T1000 (cell line): ENCODE measurements at regions not wholly inside any gene's neighbourhood (a gene's known extent, or its start where the extent isn't known, plus 50 kb on each side); places are given as distances from the start of the nearest gene placed in this dataset.

Source experiments
- DNase-seq: peaks from one replicate; lab custom pipeline; 2025; ENCODE audit warnings: mixed read lengths; lab: John Stamatoyannopoulos, UW

DNA sequence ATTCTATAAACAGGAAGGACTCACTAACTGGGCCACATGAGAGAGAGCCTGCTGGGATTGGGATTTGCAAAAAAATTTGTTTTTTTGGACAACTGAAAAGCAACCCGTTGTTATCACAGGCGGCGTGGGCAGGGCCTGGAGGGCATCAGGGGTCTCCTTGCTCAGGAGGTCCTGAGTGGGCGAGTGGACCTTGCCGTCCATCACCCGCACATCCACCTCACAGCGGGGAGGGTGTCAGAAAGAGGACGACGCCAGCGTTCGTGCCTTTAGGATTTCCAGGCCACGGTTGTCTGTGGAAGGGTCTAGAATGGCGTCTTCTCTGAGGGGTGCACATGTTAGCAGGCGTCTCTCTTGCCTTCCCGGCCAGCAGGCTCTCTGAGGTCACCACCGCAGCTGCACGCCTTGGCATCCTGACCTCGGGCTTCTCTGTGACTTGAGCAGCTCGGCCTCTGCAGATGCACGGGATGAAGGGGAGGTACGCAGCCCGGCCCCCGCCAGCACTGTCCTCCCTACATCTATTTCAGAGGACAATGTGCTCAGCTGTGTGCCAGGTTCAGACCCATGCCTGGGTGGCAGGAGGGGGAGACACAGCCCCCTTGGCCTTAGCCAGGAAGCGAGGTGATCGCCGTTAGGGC, 749.5 kb downstream of the BRD1 start:
- DNase-seq = no peak

DNA sequence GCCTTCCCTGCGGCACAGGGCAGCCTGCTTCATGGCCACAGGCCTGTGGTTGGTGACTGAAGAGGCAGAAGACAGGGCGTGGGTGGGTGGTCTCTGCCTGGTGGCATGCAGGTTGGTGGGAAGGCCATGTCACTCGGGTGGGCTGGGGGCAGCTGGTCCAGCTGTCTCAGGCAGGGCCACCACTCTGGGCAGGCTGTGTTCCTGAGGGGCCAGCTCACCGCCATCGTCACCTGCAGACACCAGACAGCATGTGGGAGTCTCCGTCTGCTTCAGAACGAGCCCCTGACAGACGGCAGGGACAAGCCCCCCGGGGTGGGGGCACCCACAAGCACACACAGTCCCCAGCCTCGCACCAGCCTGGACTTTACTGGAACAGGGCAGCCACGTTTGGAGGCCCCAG, 750.1 kb downstream of the BRD1 start:
- no peak for DNase-seq

GRCh38 chr22:49077036-49077393, 750.7 kb downstream of the BRD1 start:
- no peak for DNase-seq

DNA sequence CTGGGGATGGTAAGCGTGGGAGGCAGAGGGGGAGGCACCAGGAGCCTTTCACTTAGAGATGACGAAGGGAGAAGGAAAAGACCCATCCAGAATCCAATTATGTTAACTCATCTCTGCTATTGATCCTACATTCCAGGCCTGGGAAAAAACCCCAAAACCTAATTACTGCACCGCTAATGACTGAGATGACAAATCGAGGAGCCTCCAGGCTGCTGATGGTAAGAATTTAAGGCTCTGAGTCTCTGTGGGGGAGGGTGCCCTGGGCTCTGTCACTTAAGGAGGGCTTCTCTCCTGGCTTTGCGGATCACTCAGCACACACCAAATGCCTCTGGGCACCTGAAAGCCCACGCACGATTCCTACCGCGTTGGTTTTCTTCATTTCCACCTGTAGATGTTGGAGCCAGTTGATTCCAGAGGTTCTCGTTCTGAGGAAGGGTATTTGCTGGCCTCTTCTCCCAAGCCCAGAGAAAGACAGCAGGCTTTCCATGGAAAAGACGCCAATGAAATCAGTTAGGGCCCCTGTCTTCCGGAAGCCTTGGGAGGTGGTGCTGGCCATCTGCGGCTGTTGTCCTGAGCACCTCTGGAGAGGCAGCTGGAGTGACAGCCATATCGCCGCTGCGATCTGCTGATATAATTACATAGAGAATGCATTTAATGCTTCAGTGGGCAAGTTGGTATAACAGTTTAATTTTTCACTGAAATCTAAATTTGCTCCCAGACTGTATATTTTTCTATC, 751.2 kb downstream of the BRD1 start:
- DNase-seq = no peak

GRCh38 chr22:49075150-49075549, 752.5 kb downstream of the BRD1 start:
- DNase-seq = no peak

DNA sequence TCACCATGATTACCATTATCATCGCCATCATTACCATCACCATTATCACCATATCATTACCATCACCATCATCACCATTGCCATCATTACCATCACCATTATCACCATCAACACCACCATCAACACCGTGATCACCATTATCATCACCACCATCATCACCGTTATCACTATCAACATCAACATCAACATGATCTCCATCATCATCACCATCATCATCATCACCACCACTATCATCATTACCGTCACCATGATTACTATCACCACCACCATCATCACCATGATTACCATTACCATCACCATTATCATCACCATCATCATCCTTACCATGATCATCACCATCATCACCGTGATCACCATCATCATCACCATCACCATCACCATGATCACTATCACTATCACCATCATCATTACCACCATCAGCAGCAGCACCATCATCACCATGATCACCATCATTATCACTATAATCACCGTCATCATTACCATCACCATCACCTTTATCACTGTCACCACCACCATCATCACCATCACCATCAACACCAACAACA, 753.7 kb downstream of the BRD1 start:
- DNase-seq = no peak

GRCh38 chr22:49072996-49073645, 754.6 kb downstream of the BRD1 start:
- no peak for DNase-seq

GRCh38 chr22:49070501-49070900, 757.2 kb downstream of the BRD1 start:
- DNase-seq = no peak

GRCh38 chr22:49068861-49069500, 758.7 kb downstream of the BRD1 start:
- DNase-seq = no peak

GRCh38 chr22:49067504-49067903, 760.2 kb downstream of the BRD1 start:
- no peak for DNase-seq

DNA sequence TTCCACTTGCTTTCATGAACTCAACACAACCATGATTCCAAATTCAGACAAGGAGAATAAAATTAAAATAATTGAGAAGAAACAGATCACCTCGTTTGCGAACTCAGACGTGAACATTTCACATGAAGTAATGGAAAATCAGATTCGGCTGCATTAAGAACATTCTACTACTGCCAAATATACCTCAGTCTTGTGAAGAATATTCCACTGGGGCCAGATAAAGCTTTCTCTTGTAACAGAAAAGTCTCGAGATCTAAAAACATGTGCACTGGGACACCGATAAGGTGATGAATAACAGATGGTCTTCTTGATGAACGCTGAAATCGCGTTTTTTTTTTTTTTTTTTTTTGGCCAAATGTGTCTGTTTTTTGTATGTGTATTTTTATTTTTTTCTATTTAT, 761.1 kb downstream of the BRD1 start:
- no peak for DNase-seq

- DNase-seq = no peak
Observed at GRCh38 chr22:49064836-49065235, 762.8 kb downstream of the BRD1 start.

- no peak for DNase-seq
Observed at GRCh38 chr22:49063545-49063890, 764.2 kb downstream of the BRD1 start.

- no peak for DNase-seq
Observed at GRCh38 chr22:49062802-49063544, 764.7 kb downstream of the BRD1 start.

DNA sequence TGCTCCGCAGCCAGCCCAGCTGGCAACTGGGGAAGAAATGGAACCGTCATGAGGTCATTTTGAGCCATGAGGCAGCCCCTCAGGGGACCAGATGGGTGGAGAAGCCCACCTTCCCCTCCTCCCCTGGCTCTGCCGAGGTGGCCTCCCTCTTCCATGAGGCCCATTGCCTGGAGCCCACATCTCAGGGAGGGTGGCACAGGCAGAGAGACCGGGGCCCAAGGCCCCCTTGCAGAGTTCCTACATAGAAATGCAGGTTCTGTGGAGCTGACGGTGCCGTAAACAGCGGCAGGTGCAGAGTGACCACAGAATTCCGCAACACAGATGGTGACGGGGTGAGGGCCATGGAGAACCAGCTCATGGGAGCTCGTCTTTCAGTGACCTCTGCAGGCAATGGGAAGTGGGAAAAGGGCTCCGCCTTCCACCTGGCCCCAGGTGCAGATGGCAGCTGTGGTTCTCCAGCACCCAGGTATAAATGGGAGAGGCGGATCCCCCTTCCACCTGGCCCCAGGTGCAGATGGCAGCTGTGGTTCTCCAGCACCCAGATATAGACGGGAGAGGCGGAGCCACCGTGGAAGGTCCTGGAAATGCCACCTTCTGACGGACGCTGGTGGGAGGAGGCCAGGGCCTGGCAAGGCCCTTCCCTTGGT, 765.4 kb downstream of the BRD1 start:
- DNase-seq = no peak

DNA sequence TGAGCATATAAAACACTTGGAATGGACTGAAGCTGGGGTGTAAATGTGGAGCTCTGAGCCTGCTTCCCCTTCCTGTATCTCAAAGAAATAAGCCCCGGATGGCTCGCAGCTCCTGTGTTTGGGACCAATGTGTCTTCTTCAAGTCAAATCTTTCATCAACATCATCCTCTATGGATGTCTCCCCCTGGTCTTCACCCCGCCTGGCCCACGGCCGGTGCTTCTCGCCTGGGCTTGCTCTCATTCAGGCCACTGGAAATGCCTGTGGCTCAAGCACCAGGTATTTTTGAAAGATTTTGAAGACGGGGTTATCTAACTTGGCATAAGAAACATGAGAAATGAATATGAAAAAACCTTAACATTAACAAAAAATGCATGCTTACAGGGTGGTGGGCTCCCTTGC, 769.8 kb downstream of the BRD1 start:
- no peak for DNase-seq

DNA sequence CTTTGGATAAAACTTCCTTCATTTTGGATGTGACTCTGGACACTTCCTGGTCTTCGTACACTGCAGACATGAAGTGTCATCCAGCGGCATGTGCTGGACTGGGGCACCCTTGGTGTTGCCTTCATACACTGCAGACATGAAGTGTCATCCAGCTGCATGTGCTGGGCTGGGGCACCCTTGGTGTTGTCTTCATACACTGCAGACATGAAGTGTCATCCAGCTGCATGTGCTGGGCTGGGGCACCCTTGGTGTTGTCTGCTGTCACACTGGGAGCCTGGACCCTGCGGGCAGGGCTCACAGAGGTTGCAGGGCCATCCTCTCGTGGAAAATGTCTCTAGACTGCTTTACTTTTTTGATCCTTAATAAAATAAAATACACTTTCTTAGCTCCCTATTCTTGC, 771.4 kb downstream of the BRD1 start:
- DNase-seq = no peak

DNA sequence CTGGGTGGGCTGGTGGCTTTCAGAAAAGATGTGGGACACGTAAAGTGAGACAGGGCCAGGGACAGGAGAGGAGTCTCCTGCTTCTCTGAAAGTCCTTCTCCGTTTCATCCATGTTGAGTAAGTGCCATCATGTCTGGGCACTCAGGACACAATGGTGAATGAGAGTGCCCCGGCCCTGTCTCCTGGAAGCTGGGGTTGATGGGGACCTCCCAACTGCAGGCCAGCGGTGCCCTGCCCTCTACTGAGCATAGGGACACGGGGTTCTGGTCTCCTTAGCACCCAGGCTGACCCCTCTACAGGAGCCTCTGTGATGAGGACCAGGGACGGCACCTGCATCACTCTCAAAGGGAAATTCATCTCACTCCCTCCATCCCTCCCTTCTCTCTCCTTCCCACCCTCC, 772.3 kb downstream of the BRD1 start:
- DNase-seq = no peak

DNA sequence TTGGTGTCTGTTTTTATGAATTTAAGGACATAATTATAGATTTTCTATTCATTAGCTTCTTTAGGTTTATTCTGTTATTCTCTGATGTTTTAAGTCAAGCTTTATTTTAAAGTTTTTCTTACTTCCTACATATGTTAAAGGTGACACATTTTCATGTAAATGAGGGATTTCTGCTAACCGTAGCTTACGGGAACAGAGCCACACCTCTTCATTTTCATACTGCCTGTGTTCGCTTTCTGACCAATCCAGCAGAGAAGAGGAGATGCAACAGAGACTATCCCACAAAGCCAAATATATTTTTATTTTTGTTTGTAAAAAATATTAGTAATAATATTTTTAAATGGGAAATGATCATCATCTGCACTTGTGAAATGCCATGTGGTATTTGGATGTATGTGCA, 774.1 kb downstream of the BRD1 start:
- DNase-seq = no peak

GRCh38 chr22:49052560-49052959, 775.1 kb downstream of the BRD1 start:
- DNase-seq = no peak

DNA sequence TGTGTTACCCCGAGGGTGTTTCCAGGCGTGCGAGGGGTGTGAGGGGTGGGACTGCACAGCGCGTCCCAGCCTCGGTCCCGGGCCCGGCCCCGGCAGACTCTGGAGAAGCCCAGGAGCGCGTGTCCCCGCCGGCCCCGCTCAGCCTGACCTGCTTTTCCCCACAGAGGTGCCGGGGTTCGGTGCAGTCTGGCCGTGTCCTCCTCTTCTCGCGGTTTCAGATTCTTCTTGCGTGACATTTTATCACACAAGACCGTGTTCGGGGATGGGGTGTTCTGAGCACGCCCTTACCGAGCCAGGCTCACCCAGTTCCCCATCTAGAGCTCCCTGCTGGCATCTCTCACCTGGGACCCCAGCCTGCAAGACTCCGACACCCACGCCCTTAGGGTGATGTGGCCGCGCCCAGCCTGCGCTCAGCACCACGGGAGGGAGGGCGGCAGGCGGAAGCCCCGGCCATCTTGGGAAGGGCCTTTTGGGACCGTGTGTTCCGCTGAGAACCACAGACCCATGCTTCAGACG, 775.6 kb downstream of the BRD1 start:
- no peak for DNase-seq
